Activated T-cell treated with anti-CD3 and anti-CD28 coated beads, Interleukin-2, amount 50 U/mL, for 24 hours (primary cell): ENCODE measurements at regions not wholly inside any gene's neighbourhood (a gene's known extent, or its start where the extent isn't known, plus 50 kb on each side); places are given as distances from the start of the nearest gene placed in this dataset.

ENCODE experiments used
- DNase-seq: peaks from one replicate; pipeline ENCODE4 v3.0.0-alpha.2; 2020
- H3K27ac Mint-ChIP-seq: 2 replicates; pipeline ENCODE4 v1.8.0; 2020; ENCODE audit warnings: mild to moderate bottlenecking, mixed read lengths
- H3K27me3 Mint-ChIP-seq: 2 replicates; pipeline ENCODE4 v1.8.0; 2020; ENCODE audit warnings: mixed read lengths
- H3K36me3 Mint-ChIP-seq: 2 replicates; pipeline ENCODE4 v1.8.0; 2020; ENCODE audit warnings: low read depth, mixed read lengths
- H3K4me1 Mint-ChIP-seq: 2 replicates; pipeline ENCODE4 v1.8.0; 2020; ENCODE audit warnings: low read depth, mixed read lengths
- H3K4me3 Mint-ChIP-seq: 2 replicates; pipeline ENCODE4 v1.8.0; 2020; ENCODE audit warnings: mild to moderate bottlenecking, moderate library complexity, mixed read lengths
- H3K9me3 Mint-ChIP-seq: 2 replicates; pipeline ENCODE4 v1.8.0; 2020; ENCODE audit warnings: mixed read lengths

GRCh38 chr4:32032136-32032672 is 1312.0 kb downstream of the PCDH7 start:
- Mint-ChIP-seq H3K27me3 (no peaks in the 10 kb centered on the region), H3K9me3 (peaks cover 17% of the 10 kb centered on the region), H3K4me1 (no peaks in the 10 kb centered on the region), H3K4me3 (no peak overlapping the region), H3K36me3 (no peaks in the 10 kb centered on the region), H3K27ac (no peak overlapping the region)
- no peak for DNase-seq

- DNase-seq: no peak
- H3K4me1 Mint-ChIP-seq: no peaks in the 10 kb centered on the region
- H3K27me3 Mint-ChIP-seq: no peaks in the 10 kb centered on the region
- no peaks in the 10 kb centered on the region for H3K36me3 Mint-ChIP-seq
- peaks cover 16% of the 10 kb centered on the region for H3K9me3 Mint-ChIP-seq
- no peak overlapping the region for H3K27ac Mint-ChIP-seq
- H3K4me3 Mint-ChIP-seq: no peak overlapping the region
Measured at GRCh38 chr4:32037399-32037798, 1317.2 kb downstream of the PCDH7 start.

GRCh38 chr4:32042486-32043247 is 1322.5 kb downstream of the PCDH7 start:
- H3K4me3 Mint-ChIP-seq: no peak overlapping the region
- no peaks in the 10 kb centered on the region for H3K4me1 Mint-ChIP-seq
- H3K27me3 Mint-ChIP-seq: no peaks in the 10 kb centered on the region
- H3K27ac Mint-ChIP-seq: no peak overlapping the region
- no peaks in the 10 kb centered on the region for H3K36me3 Mint-ChIP-seq
- no peak for DNase-seq
- H3K9me3 Mint-ChIP-seq: peaks cover 10% of the 10 kb centered on the region

GRCh38 chr4:32043248-32043633 is 1323.1 kb downstream of the PCDH7 start:
- no peaks in the 10 kb centered on the region for H3K4me1 Mint-ChIP-seq
- no peak overlapping the region for H3K27ac Mint-ChIP-seq
- DNase-seq: no peak
- H3K9me3 Mint-ChIP-seq: peaks cover 10% of the 10 kb centered on the region
- H3K27me3 Mint-ChIP-seq: no peaks in the 10 kb centered on the region
- no peak overlapping the region for H3K4me3 Mint-ChIP-seq
- H3K36me3 Mint-ChIP-seq: no peaks in the 10 kb centered on the region

GRCh38 chr4:32061916-32062315 is 1341.7 kb downstream of the PCDH7 start:
- Mint-ChIP-seq H3K9me3 (peaks cover 13% of the 10 kb centered on the region), H3K27ac (no peak overlapping the region)

GRCh38 chr4:32073542-32073941 is 1353.4 kb downstream of the PCDH7 start:
- H3K4me3 Mint-ChIP-seq: no peak overlapping the region
- H3K9me3 Mint-ChIP-seq: peaks cover 18% of the 10 kb centered on the region
- no peaks in the 10 kb centered on the region for H3K4me1 Mint-ChIP-seq
- no peak for DNase-seq
- H3K36me3 Mint-ChIP-seq: no peaks in the 10 kb centered on the region
- H3K27me3 Mint-ChIP-seq: no peaks in the 10 kb centered on the region
- H3K27ac Mint-ChIP-seq: no peak overlapping the region

More at GRCh38 chr4:32061916-32062315, 1341.7 kb downstream of the PCDH7 start:
- DNase-seq: no peak
- Mint-ChIP-seq H3K27me3 (no peaks in the 10 kb centered on the region), H3K4me3 (no peak overlapping the region), H3K4me1 (no peaks in the 10 kb centered on the region), H3K36me3 (no peaks in the 10 kb centered on the region)

- no peaks in the 10 kb centered on the region for H3K4me1 Mint-ChIP-seq
- no peaks in the 10 kb centered on the region for H3K36me3 Mint-ChIP-seq
- no peaks in the 10 kb centered on the region for H3K27me3 Mint-ChIP-seq
- DNase-seq: no peak
- no peak overlapping the region for H3K27ac Mint-ChIP-seq
- H3K9me3 Mint-ChIP-seq: peaks cover 18% of the 10 kb centered on the region
- H3K4me3 Mint-ChIP-seq: no peak overlapping the region
Measured at GRCh38 chr4:32087211-32087610, 1367.0 kb downstream of the PCDH7 start.

GRCh38 chr4:32094987-32095386 is 1374.8 kb downstream of the PCDH7 start:
- Mint-ChIP-seq H3K4me3 (no peak overlapping the region), H3K9me3 (peaks cover 20% of the 10 kb centered on the region), H3K36me3 (no peaks in the 10 kb centered on the region), H3K4me1 (no peaks in the 10 kb centered on the region), H3K27ac (no peak overlapping the region), H3K27me3 (no peaks in the 10 kb centered on the region)
- no peak for DNase-seq

- peaks cover 14% of the 10 kb centered on the region for H3K9me3 Mint-ChIP-seq
- H3K4me1 Mint-ChIP-seq: no peaks in the 10 kb centered on the region
- H3K27me3 Mint-ChIP-seq: no peaks in the 10 kb centered on the region
- H3K27ac Mint-ChIP-seq: no peak overlapping the region
- DNase-seq: no peak
- H3K36me3 Mint-ChIP-seq: no peaks in the 10 kb centered on the region
- H3K4me3 Mint-ChIP-seq: no peak overlapping the region
Measured at GRCh38 chr4:32102896-32103295, 1382.7 kb downstream of the PCDH7 start.

- no peaks in the 10 kb centered on the region for H3K4me1 Mint-ChIP-seq
- H3K36me3 Mint-ChIP-seq: no peaks in the 10 kb centered on the region
- no peak overlapping the region for H3K27ac Mint-ChIP-seq
- peaks cover 14% of the 10 kb centered on the region for H3K9me3 Mint-ChIP-seq
- no peaks in the 10 kb centered on the region for H3K27me3 Mint-ChIP-seq
- DNase-seq: no peak
- no peak overlapping the region for H3K4me3 Mint-ChIP-seq
Measured at GRCh38 chr4:32106767-32107166, 1386.6 kb downstream of the PCDH7 start.

GRCh38 chr4:32112891-32113290 is 1392.7 kb downstream of the PCDH7 start:
- H3K4me3 Mint-ChIP-seq: no peak overlapping the region
- no peaks in the 10 kb centered on the region for H3K36me3 Mint-ChIP-seq
- DNase-seq: no peak
- H3K9me3 Mint-ChIP-seq: no peaks in the 10 kb centered on the region
- no peaks in the 10 kb centered on the region for H3K27me3 Mint-ChIP-seq
- no peaks in the 10 kb centered on the region for H3K4me1 Mint-ChIP-seq
- H3K27ac Mint-ChIP-seq: no peak overlapping the region

- no peak for DNase-seq
- no peaks in the 10 kb centered on the region for H3K4me1 Mint-ChIP-seq
- H3K27me3 Mint-ChIP-seq: no peaks in the 10 kb centered on the region
- H3K36me3 Mint-ChIP-seq: no peaks in the 10 kb centered on the region
- no peak overlapping the region for H3K4me3 Mint-ChIP-seq
- H3K27ac Mint-ChIP-seq: no peak overlapping the region
- H3K9me3 Mint-ChIP-seq: peaks cover 11% of the 10 kb centered on the region
Measured at GRCh38 chr4:32117693-32118092, 1397.5 kb downstream of the PCDH7 start.

GRCh38 chr4:32119907-32120306 is 1399.7 kb downstream of the PCDH7 start:
- Mint-ChIP-seq H3K4me1 (no peaks in the 10 kb centered on the region), H3K4me3 (no peak overlapping the region), H3K9me3 (peaks cover 19% of the 10 kb centered on the region), H3K27ac (no peak overlapping the region), H3K27me3 (no peaks in the 10 kb centered on the region), H3K36me3 (no peaks in the 10 kb centered on the region)
- no peak for DNase-seq

- no peaks in the 10 kb centered on the region for H3K36me3 Mint-ChIP-seq
- H3K9me3 Mint-ChIP-seq: peaks cover 24% of the 10 kb centered on the region
- no peaks in the 10 kb centered on the region for H3K4me1 Mint-ChIP-seq
- DNase-seq: no peak
- no peak overlapping the region for H3K27ac Mint-ChIP-seq
- no peak overlapping the region for H3K4me3 Mint-ChIP-seq
- no peaks in the 10 kb centered on the region for H3K27me3 Mint-ChIP-seq
Measured at GRCh38 chr4:32128549-32128948, 1408.4 kb downstream of the PCDH7 start.

- H3K27ac Mint-ChIP-seq: no peak overlapping the region
- no peaks in the 10 kb centered on the region for H3K27me3 Mint-ChIP-seq
- no peak overlapping the region for H3K4me3 Mint-ChIP-seq
- peaks cover 18% of the 10 kb centered on the region for H3K9me3 Mint-ChIP-seq
- H3K36me3 Mint-ChIP-seq: no peaks in the 10 kb centered on the region
- DNase-seq: no peak
- no peaks in the 10 kb centered on the region for H3K4me1 Mint-ChIP-seq
Measured at GRCh38 chr4:32129967-32130366, 1409.8 kb downstream of the PCDH7 start.
